Right lobe of liver (tissue), 4 donors: ENCODE measurements at regions not wholly inside any gene's neighbourhood (a gene's known extent, or its start where the extent isn't known, plus 50 kb on each side); places are given as distances from the start of the nearest gene placed in this dataset.

ENCODE experiments used
- POLR2A ChIP-seq: fragments of 450-650 bp; IDR thresholded peaks from one replicate; pipeline ENCODE4 v1.6.1; 2017; ENCODE audit warnings: antibody characterized with exemption, mild to moderate bottlenecking
- TF ChIP-seq, protein P1 (sequence below), 4 donors: fragments of 200-600 bp in 3 of 4; fragments of 450-650 bp in 1 of 4; IDR thresholded peaks; one replicate each; pipeline versions ENCODE4 v1.5.1 to v1.8.0; 2016 to 2022; ENCODE audit warnings: antibody characterized with exemption in 4 of 4, mild to moderate bottlenecking in 2 of 4
- donor health status: DM: no; HTN: no; CAD: no.
- donor health status: DM: no; HTN: no; CAD: no.
- donor health status: DM: no; HTN: yes; CAD: no.

GRCh38 chr5:67246546-67247268 is 50.1 kb upstream of the CD180 start:
- TF ChIP-seq, protein P1, sequence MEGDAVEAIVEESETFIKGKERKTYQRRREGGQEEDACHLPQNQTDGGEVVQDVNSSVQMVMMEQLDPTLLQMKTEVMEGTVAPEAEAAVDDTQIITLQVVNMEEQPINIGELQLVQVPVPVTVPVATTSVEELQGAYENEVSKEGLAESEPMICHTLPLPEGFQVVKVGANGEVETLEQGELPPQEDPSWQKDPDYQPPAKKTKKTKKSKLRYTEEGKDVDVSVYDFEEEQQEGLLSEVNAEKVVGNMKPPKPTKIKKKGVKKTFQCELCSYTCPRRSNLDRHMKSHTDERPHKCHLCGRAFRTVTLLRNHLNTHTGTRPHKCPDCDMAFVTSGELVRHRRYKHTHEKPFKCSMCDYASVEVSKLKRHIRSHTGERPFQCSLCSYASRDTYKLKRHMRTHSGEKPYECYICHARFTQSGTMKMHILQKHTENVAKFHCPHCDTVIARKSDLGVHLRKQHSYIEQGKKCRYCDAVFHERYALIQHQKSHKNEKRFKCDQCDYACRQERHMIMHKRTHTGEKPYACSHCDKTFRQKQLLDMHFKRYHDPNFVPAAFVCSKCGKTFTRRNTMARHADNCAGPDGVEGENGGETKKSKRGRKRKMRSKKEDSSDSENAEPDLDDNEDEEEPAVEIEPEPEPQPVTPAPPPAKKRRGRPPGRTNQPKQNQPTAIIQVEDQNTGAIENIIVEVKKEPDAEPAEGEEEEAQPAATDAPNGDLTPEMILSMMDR (IDR thresholded peaks at IDR 0.05), result no peak
- TF ChIP-seq POLR2A, result no peak
